Upper lobe of left lung (tissue), 4 donors: ENCODE measurements at regions not wholly inside any gene's neighbourhood (a gene's known extent, or its start where the extent isn't known, plus 50 kb on each side); places are given as distances from the start of the nearest gene placed in this dataset.

ENCODE experiments used
- EP300 ChIP-seq, 4 donors: sonication (generic); formaldehyde crosslinking; IDR thresholded peaks; one replicate each; pipeline ENCODE4 v1.5.1; 2017; ENCODE audit warnings: antibody characterized with exemption in 4 of 4, control low read depth in 2 of 4
- POLR2A ChIP-seq, 4 donors: fragments of 450-650 bp; IDR thresholded peaks; one replicate each; pipeline ENCODE4 v1.5.1; 2016 to 2017; ENCODE audit warnings: antibody characterized with exemption in 4 of 4, mild to moderate bottlenecking in 2 of 4
- POLR2AphosphoS5 ChIP-seq, 2 donors: sonication (generic); formaldehyde crosslinking; IDR thresholded peaks; one replicate each; pipeline ENCODE4 v1.5.1; 2017; ENCODE audit warnings: antibody characterized with exemption in 2 of 2
- TF ChIP-seq, protein P1 (sequence below), 6 experiments: fragments of 450-650 bp in 4 of 6; fragments of 200-600 bp in 2 of 6; sonication (generic) in 2 of 6; IDR thresholded peaks; one replicate each; pipeline ENCODE4 v1.5.1; 2016 to 2019; ENCODE audit warnings: antibody characterized with exemption in 6 of 6

DNA sequence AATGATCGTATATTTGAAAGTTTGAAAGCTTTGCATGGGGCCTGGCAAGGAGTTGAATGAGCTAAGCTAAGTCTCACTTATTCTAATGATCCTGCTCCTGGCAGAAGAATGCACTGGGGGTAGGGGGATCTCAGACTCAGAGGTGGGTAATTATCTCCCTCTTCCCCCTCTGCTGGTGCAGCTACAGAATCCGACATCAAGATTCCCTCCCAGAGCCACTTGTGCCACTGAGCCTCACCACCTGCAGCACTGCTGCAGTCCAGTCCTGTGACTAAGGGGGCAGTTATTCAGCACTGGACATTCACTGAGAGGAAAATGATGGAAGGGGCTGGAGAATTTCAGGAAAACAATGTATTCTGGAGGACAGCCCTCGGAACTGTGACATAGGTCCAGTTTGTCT lies 205.8 kb downstream of the DEPDC1B start:
- TF ChIP-seq, protein P1, sequence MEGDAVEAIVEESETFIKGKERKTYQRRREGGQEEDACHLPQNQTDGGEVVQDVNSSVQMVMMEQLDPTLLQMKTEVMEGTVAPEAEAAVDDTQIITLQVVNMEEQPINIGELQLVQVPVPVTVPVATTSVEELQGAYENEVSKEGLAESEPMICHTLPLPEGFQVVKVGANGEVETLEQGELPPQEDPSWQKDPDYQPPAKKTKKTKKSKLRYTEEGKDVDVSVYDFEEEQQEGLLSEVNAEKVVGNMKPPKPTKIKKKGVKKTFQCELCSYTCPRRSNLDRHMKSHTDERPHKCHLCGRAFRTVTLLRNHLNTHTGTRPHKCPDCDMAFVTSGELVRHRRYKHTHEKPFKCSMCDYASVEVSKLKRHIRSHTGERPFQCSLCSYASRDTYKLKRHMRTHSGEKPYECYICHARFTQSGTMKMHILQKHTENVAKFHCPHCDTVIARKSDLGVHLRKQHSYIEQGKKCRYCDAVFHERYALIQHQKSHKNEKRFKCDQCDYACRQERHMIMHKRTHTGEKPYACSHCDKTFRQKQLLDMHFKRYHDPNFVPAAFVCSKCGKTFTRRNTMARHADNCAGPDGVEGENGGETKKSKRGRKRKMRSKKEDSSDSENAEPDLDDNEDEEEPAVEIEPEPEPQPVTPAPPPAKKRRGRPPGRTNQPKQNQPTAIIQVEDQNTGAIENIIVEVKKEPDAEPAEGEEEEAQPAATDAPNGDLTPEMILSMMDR (IDR thresholded peaks at IDR 0.05) = no peak
- TF ChIP-seq POLR2A (IDR thresholded peaks at IDR 0.05) (no peak), POLR2AphosphoS5 (IDR thresholded peaks at IDR 0.05) (no peak), EP300 (IDR thresholded peaks at IDR 0.05) (no peak)
